Motor neuron (in vitro differentiated cells): ENCODE measurements at regions not wholly inside any gene's neighbourhood (a gene's known extent, or its start where the extent isn't known, plus 50 kb on each side); places are given as distances from the start of the nearest gene placed in this dataset.

ENCODE experiments used
- ATAC-seq, 8 experiments: fragments of 200-7000 bp; cut with Tn5 transposase; replicated peaks in 6 of 8; 2 replicates each; pipeline ENCODE4 v1.8.0; 2021; ENCODE audit warnings: mild to moderate bottlenecking in 8 of 8, moderate library complexity in 8 of 8
- H3K27ac ChIP-seq, 2 donors: fragments of 250-450 bp; sonication (Bioruptor Pico); 2 replicates each; pipeline ENCODE4 v1.9.0; 2021; ENCODE audit warnings: antibody characterized with exemption in 2 of 2, mild to moderate bottlenecking in 2 of 2, moderate library complexity in 1 of 2
- H3K4me1 ChIP-seq, 2 donors: fragments of 250-450 bp; sonication (Bioruptor Pico); replicated peaks in 1 of 2; 2 replicates each; pipeline ENCODE4 v1.6.1; 2021; ENCODE audit warnings: antibody characterized with exemption in 2 of 2, mild to moderate bottlenecking in 2 of 2, moderate library complexity in 1 of 2
- H3K4me3 ChIP-seq, 5 donors: fragments of 250-450 bp; sonication (Bioruptor Pico); 2 replicates each; pipeline ENCODE4 v1.9.0; 2021; ENCODE audit warnings: antibody characterized with exemption in 5 of 5, mild to moderate bottlenecking in 5 of 5, moderate library complexity in 4 of 5
- WGBS, 10 experiments: fragments of 450-650 bp; shearing (Covaris generic); methylation state at CpG; one replicate each; pipeline ENCODE4 v1.0.0; 2022; 5-methylcytosine and 5-hydroxymethylcytosine counted together
- in situ Hi-C, 9 experiments: fragments of 400-800 bp; cut with MboI; loops; one replicate each; pipeline ENCODE4 v1.15.0; 2021; ENCODE audit warnings: low sequenced_read_pairs in 9 of 9, low pct_unique_long_range_greater_than_20kb in 2 of 9; ENCODE audit not compliant: unreplicated experiment in 9 of 9

- in situ Hi-C loops = loop anchor here in 3 of 9 experiments (25.0 kb wide), 4 partner anchors 636 to 1686 kb away; no protein-coding TSS in a partner anchor
- no peak overlapping the region for H3K27ac ChIP-seq
- no peak for ATAC-seq
- H3K4me1 ChIP-seq = no peaks in the 10 kb centered on the region
- H3K4me3 ChIP-seq = no peak overlapping the region
- WGBS, 10 experiments = 33 to 100% (median 67%) methylated on average over 1 to 2 of the region's 2 CpGs; no CpG with 5 or more reads in 3 of the 10 experiments
Observed at GRCh38 chr20:60201198-60201835, 243.1 kb downstream of the CDH26 start.

GRCh38 chr20:60202046-60202445 lies 243.8 kb downstream of the CDH26 start:
- H3K4me3 ChIP-seq = no peak overlapping the region
- ATAC-seq = no peak
- no peaks in the 10 kb centered on the region for H3K4me1 ChIP-seq
- 63 to 100% (median 75%) methylated on average over 1 to 2 of the region's 5 CpGs; no CpG with 5 or more reads in 7 of the 10 experiments for WGBS, 10 experiments
- H3K27ac ChIP-seq = no peak overlapping the region
- in situ Hi-C loops = loop anchor here in 3 of 9 experiments (25.0 kb wide), 4 partner anchors 635 to 1685 kb away; no protein-coding TSS in a partner anchor

- H3K4me1 ChIP-seq = no peaks in the 10 kb centered on the region
- in situ Hi-C loops = loop anchor here in 3 of 9 experiments (25.0 kb wide), 4 partner anchors 634 to 1684 kb away; no protein-coding TSS in a partner anchor
- H3K27ac ChIP-seq = no peak overlapping the region
- no peak for ATAC-seq
- H3K4me3 ChIP-seq = no peak overlapping the region
- 38 to 80% methylated on average over 1 to 2 of the region's 6 CpGs; no CpG with 5 or more reads in 8 of the 10 experiments for WGBS, 10 experiments
Observed at GRCh38 chr20:60203451-60203850, 245.2 kb downstream of the CDH26 start.

GRCh38 chr20:60204601-60205000 lies 246.4 kb downstream of the CDH26 start:
- in situ Hi-C loops = loop anchor here in 3 of 9 experiments (25.0 kb wide), 4 partner anchors 633 to 1683 kb away; no protein-coding TSS in a partner anchor
- no peak for ATAC-seq
- Histone ChIP-seq H3K27ac (no peak overlapping the region), H3K4me1 (peaks cover 0 to 3% of the 10 kb centered on the region in 2 donors), H3K4me3 (no peak overlapping the region)
- WGBS, 10 experiments = 21 to 89% (median 52%) methylated on average over 1 to 4 of the region's 4 CpGs; no CpG with 5 or more reads in 2 of the 10 experiments

- H3K27ac ChIP-seq = no peak overlapping the region
- H3K4me3 ChIP-seq = no peak overlapping the region
- in situ Hi-C loops = loop anchor here in 3 of 9 experiments (25.0 kb wide), 4 partner anchors 631 to 1681 kb away; no protein-coding TSS in a partner anchor
- peak in 3 of 8 experiments; percentile 33 to 58 (median 35) for ATAC-seq
- 16 to 60% (median 50%) methylated on average over 1 to 3 of the region's 3 CpGs; no CpG with 5 or more reads in 3 of the 10 experiments for WGBS, 10 experiments
- peaks cover 1 to 7% of the 10 kb centered on the region in 2 donors for H3K4me1 ChIP-seq
Observed at GRCh38 chr20:60206259-60206658, 248.0 kb downstream of the CDH26 start.

GRCh38 chr20:60209048-60209447 lies 250.8 kb downstream of the CDH26 start:
- Histone ChIP-seq H3K4me1 (peaks cover 9 to 10% of the 10 kb centered on the region in 2 donors), H3K4me3 (no peak overlapping the region), H3K27ac (no peak overlapping the region)
- ATAC-seq = peak in 2 of 8 experiments; percentile 52 to 73
- WGBS, 10 experiments = 34 to 100% (median 82%) methylated on average over 1 to 3 of the region's 4 CpGs; no CpG with 5 or more reads in 3 of the 10 experiments
- in situ Hi-C loops = loop anchor here in 3 of 9 experiments (25.0 kb wide), 4 partner anchors 628 to 1678 kb away; no protein-coding TSS in a partner anchor

- Histone ChIP-seq H3K27ac (no peak overlapping the region), H3K4me1 (peaks cover 16 to 18% of the 10 kb centered on the region in 2 donors), H3K4me3 (no peak overlapping the region)
- WGBS, 10 experiments = 22 to 100% (median 43%) methylated on average over 2 to 20 of the region's 25 CpGs
- peak; percentile 79 to 97 (median 88) for ATAC-seq
- in situ Hi-C loops = loop anchor here in 3 of 9 experiments (25.0 kb wide), 4 partner anchors 626 to 1676 kb away; no protein-coding TSS in a partner anchor
Observed at GRCh38 chr20:60210779-60211617, 252.8 kb downstream of the CDH26 start.

- no peak overlapping the region for H3K27ac ChIP-seq
- H3K4me3 ChIP-seq = no peak overlapping the region
- in situ Hi-C loops = loop anchor here in 3 of 9 experiments (25.0 kb wide), 4 partner anchors 625 to 1675 kb away; no protein-coding TSS in a partner anchor
- ATAC-seq = peak in 2 of 8 experiments; percentile 11 to 31
- H3K4me1 ChIP-seq = peaks cover 16 to 18% of the 10 kb centered on the region in 2 donors
- 73 to 100% (median 88%) methylated on average over 2 to 11 of the region's 18 CpGs; no CpG with 5 or more reads in 1 of the 10 experiments for WGBS, 10 experiments
Observed at GRCh38 chr20:60211618-60212463, 253.6 kb downstream of the CDH26 start.

- no peak overlapping the region for H3K4me3 ChIP-seq
- H3K27ac ChIP-seq = no peak overlapping the region
- H3K4me1 ChIP-seq = peaks cover 16 to 18% of the 10 kb centered on the region in 2 donors
- ATAC-seq = no peak
- in situ Hi-C loops = loop anchor here in 3 of 9 experiments (25.0 kb wide), 4 partner anchors 625 to 1675 kb away; no protein-coding TSS in a partner anchor
- WGBS, 10 experiments = 50 to 100% (median 83%) methylated on average over 1 to 3 of the region's 3 CpGs; no CpG with 5 or more reads in 6 of the 10 experiments
Observed at GRCh38 chr20:60212695-60213094, 254.5 kb downstream of the CDH26 start.

- WGBS, 10 experiments = 83 to 100% (median 91%) methylated on average over 1 to 7 of the region's 14 CpGs; no CpG with 5 or more reads in 4 of the 10 experiments
- H3K27ac ChIP-seq = no peak overlapping the region
- no peak overlapping the region for H3K4me3 ChIP-seq
- peaks cover 16 to 18% of the 10 kb centered on the region in 2 donors for H3K4me1 ChIP-seq
- in situ Hi-C loops = loop anchor here in 3 of 9 experiments (25.0 kb wide), 4 partner anchors 624 to 1674 kb away; no protein-coding TSS in a partner anchor
- no peak for ATAC-seq
Observed at GRCh38 chr20:60213126-60213893, 255.1 kb downstream of the CDH26 start.
